CD4-positive, CD25-positive, alpha-beta regulatory T cell (primary cell): ENCODE measurements at regions not wholly inside any gene's neighbourhood (a gene's known extent, or its start where the extent isn't known, plus 50 kb on each side); places are given as distances from the start of the nearest gene placed in this dataset.

Source experiments
- ATAC-seq, 2 donors: fragments of 150-1000 bp; cut with Tn5 transposase; one replicate each; pipeline ENCODE4 v1.10.0; 2021; ENCODE audit warnings: low read depth in 2 of 2, moderate number of reproducible peaks in 2 of 2, moderate library complexity in 1 of 2
- DNase-seq, 3 donors: peaks; one replicate each; pipeline versions ENCODE4 v3.0.0 to v3.0.0-alpha.2; 2012 to 2022; ENCODE audit warnings: mixed read lengths in 1 of 3
- H3K27ac ChIP-seq: one replicate; pipeline ENCODE4 v1.7.0; 2013; ENCODE audit warnings: mild to moderate bottlenecking, low read length; ENCODE audit not compliant: insufficient read depth, poor library complexity, severe bottlenecking
- H3K27me3 ChIP-seq: one replicate; pipeline ENCODE4 v1.7.0; 2013; ENCODE audit warnings: low read length; ENCODE audit not compliant: control insufficient read depth, insufficient read depth
- H3K36me3 ChIP-seq: one replicate; pipeline ENCODE4 v1.7.0; 2013; ENCODE audit warnings: mild to moderate bottlenecking, low read length, moderate library complexity; ENCODE audit not compliant: control insufficient read depth, insufficient read depth
- H3K4me1 ChIP-seq: 2 replicates; pipeline ENCODE4 v1.7.0; 2013; ENCODE audit warnings: mild to moderate bottlenecking, low read length; ENCODE audit not compliant: insufficient read depth, control insufficient read depth, poor library complexity, severe bottlenecking
- H3K4me3 ChIP-seq: one replicate; pipeline ENCODE4 v1.7.0; 2013; ENCODE audit warnings: low read depth, mild to moderate bottlenecking, low read length, moderate library complexity
- H3K9me3 ChIP-seq, 2 experiments: 1 replicate in 1 of 2; 2 replicates in 1 of 2; pipeline ENCODE4 v1.7.0; 2013; ENCODE audit warnings: low read length in 2 of 2, mild to moderate bottlenecking in 1 of 2, moderate library complexity in 1 of 2; ENCODE audit not compliant: control insufficient read depth in 2 of 2
- H3K27ac Mint-ChIP-seq, 3 donors: one replicate each; pipeline ENCODE4 v1.8.0; 2020 to 2022; ENCODE audit warnings: mild to moderate bottlenecking in 3 of 3, mixed read lengths in 3 of 3, moderate library complexity in 2 of 3
- H3K27me3 Mint-ChIP-seq: one replicate; pipeline ENCODE4 v1.8.0; 2022; ENCODE audit warnings: mild to moderate bottlenecking, mixed read lengths
- H3K36me3 Mint-ChIP-seq: one replicate; pipeline ENCODE4 v1.8.0; 2020; ENCODE audit warnings: mixed read lengths
- H3K4me1 Mint-ChIP-seq, 4 donors: one replicate each; pipeline ENCODE4 v1.8.0; 2020 to 2022; ENCODE audit warnings: mixed read lengths in 4 of 4, mild to moderate bottlenecking in 1 of 4
- H3K4me3 Mint-ChIP-seq, 4 donors: one replicate each; pipeline ENCODE4 v1.8.0; 2020 to 2022; ENCODE audit warnings: mild to moderate bottlenecking in 4 of 4, mixed read lengths in 4 of 4, moderate library complexity in 3 of 4
- H3K9me3 Mint-ChIP-seq, 7 donors: one replicate each; pipeline ENCODE4 v1.8.0; 2020 to 2022; ENCODE audit warnings: mixed read lengths in 7 of 7, mild to moderate bottlenecking in 3 of 7, moderate library complexity in 2 of 7

DNA sequence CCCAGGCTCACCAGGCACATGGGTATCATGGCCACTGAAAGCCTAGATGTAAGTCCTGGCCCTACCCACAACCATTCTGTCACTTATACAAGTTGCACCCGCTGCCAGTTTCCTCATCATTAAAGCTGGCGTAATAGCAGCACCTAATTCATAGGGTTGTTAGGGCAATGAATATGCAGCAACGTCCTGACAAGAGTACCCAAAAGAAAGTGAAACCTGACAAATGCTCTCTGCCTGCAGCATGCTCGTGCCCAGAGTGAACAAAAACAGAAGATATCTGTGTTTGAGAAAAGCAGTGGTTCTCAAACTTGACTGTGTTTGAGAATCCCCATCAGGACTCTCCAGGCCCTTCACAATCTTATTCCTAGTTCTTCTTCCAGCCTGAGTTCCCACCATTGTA lies 632.4 kb downstream of the SEMA5A start:
- Histone ChIP-seq H3K4me3 (no peak overlapping the region), H3K27me3 (no peaks in the 10 kb centered on the region), H3K36me3 (no peaks in the 10 kb centered on the region), H3K27ac (no peak overlapping the region), H3K9me3 (no peaks in the 10 kb centered on the region), H3K4me1 (no peaks in the 10 kb centered on the region)
- H3K36me3 Mint-ChIP-seq, result no peaks in the 10 kb centered on the region
- H3K27me3 Mint-ChIP-seq, result no peaks in the 10 kb centered on the region
- H3K27ac Mint-ChIP-seq, result no peak overlapping the region
- ATAC-seq, result no peak
- H3K9me3 Mint-ChIP-seq, result peaks cover 0 to 10% (median 8%) of the 10 kb centered on the region in 7 donors
- H3K4me3 Mint-ChIP-seq, result no peak overlapping the region
- DNase-seq, result no peak
- no peaks in the 10 kb centered on the region for H3K4me1 Mint-ChIP-seq

DNA sequence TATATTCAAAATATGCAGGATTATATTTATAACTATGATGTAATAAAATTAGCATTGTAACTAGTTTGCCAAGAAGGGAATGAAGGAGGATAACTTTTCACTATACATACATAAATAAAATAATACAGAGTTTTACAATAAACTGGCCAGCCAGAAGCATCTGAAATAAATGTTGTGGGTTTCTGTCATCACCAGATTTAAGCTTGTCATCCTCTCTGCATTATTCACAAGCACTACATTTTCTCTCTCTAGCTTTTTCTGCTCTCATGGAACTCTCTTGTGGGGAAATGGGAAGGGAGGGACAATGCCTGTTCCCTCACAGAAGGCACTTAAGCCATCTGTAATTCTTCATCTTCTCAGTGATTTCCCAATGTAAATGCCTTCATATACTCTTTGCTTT lies 626.8 kb downstream of the SEMA5A start:
- Mint-ChIP-seq H3K4me3 (no peak overlapping the region), H3K4me1 (no peaks in the 10 kb centered on the region), H3K9me3 (peaks cover under 1 to 20% (median 5%) of the 10 kb centered on the region in 7 donors), H3K27ac (no peak overlapping the region), H3K36me3 (no peaks in the 10 kb centered on the region), H3K27me3 (no peaks in the 10 kb centered on the region)
- no peaks in the 10 kb centered on the region for H3K27me3 ChIP-seq
- no peak overlapping the region for H3K4me3 ChIP-seq
- DNase-seq (no peak), ATAC-seq (no peak)
- no peaks in the 10 kb centered on the region for H3K36me3 ChIP-seq
- H3K27ac ChIP-seq, result no peak overlapping the region
- no peaks in the 10 kb centered on the region for H3K9me3 ChIP-seq
- no peaks in the 10 kb centered on the region for H3K4me1 ChIP-seq

DNA sequence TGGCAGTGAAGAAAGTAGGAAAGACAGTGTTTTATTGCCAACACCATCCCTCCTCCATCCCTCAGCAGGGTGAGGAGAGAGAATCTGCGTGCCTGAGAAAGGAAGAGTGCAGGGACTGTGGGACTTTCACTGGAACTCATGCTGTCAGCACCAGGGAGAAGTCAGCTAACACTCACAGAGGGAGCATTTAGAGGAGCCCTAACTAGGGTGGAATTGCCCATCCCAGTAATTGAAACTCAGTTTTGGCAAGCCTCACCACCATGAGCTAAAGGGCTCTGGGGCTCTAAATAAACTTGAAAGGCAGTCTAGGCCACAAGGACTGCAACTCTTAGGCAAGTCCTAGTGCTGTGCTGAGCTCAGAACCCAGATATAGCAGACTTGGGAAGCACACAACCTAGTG lies 622.3 kb downstream of the SEMA5A start:
- Histone ChIP-seq H3K4me3 (no peak overlapping the region), H3K27ac (no peak overlapping the region), H3K27me3 (no peaks in the 10 kb centered on the region), H3K36me3 (no peaks in the 10 kb centered on the region), H3K4me1 (no peaks in the 10 kb centered on the region), H3K9me3 (no peaks in the 10 kb centered on the region)
- H3K27ac Mint-ChIP-seq, result peak overlapping the region in 1 of 3 donors; percentile 27
- peaks cover 1 to 28% (median 6%) of the 10 kb centered on the region in 7 donors for H3K9me3 Mint-ChIP-seq
- no peak overlapping the region for H3K4me3 Mint-ChIP-seq
- DNase-seq (no peak), ATAC-seq (no peak)
- H3K27me3 Mint-ChIP-seq, result no peaks in the 10 kb centered on the region
- H3K4me1 Mint-ChIP-seq, result peaks cover 0 to 2% (median 0%) of the 10 kb centered on the region in 4 donors
- no peaks in the 10 kb centered on the region for H3K36me3 Mint-ChIP-seq

DNA sequence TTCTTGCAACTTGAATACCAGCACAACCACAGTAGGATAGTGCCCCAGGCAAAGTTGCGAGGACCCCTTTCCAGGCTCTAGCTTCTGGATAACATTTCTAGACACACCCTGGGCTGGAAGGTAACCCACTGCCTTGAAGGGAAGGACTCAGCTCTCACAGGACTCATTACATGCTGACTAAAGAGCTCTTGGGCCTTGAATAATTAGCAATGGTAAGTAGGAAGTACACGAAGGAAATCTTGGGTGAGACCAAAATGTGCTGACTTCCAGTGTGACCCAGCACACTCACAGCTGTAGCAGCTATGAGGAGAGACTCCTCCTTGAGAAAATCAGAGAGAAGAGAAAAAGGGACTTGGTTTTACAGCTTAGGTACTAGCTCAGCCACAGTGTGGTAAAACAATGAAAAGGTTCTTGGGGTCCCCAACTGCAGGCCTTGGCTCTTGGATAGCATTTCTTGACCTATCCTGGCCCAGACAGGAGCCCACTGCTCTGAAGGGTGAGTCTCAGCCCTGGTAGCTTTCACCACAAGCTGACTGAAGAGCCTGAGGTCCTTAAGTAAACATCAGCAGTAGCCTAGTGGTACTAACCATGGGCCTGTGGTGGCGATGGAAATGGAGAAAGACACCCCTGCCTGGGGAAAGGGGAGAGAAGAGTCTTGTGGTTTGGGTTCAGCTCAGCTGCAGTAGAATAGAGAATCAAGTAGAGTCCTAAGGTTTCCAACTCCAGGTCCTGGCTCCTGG lies 621.7 kb downstream of the SEMA5A start:
- DNase-seq (no peak), ATAC-seq (no peak)
- H3K36me3 Mint-ChIP-seq, result no peaks in the 10 kb centered on the region
- H3K27me3 Mint-ChIP-seq, result no peaks in the 10 kb centered on the region
- H3K4me3 Mint-ChIP-seq, result no peak overlapping the region
- peaks cover 4 to 33% (median 6%) of the 10 kb centered on the region in 7 donors for H3K9me3 Mint-ChIP-seq
- Histone ChIP-seq H3K9me3 (no peaks in the 10 kb centered on the region), H3K4me3 (no peak overlapping the region), H3K4me1 (no peaks in the 10 kb centered on the region), H3K36me3 (no peaks in the 10 kb centered on the region), H3K27me3 (no peaks in the 10 kb centered on the region), H3K27ac (no peak overlapping the region)
- peaks cover 0 to 2% (median 0%) of the 10 kb centered on the region in 4 donors for H3K4me1 Mint-ChIP-seq
- no peak overlapping the region for H3K27ac Mint-ChIP-seq

DNA sequence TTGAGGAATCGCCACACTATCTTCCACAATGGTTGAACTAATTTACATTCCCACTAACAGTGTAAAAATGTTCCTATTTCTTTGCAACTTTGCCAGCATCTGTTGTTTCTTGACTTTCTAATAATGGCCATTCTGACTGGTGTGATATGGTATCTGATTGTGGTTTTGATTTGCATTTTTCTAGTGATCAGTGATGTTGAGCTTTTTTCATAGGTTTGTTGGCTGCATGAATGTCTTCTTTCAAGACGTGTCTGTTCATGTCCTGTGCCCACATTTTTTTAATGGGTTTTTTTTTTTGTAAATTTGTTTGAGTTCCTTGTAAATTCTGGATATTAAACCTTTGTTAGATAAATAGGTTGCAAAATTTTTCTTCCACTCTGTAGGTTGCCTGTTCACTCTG lies 615.9 kb downstream of the SEMA5A start:
- Histone ChIP-seq H3K4me3 (no peak overlapping the region), H3K4me1 (no peaks in the 10 kb centered on the region), H3K27me3 (no peaks in the 10 kb centered on the region), H3K27ac (no peak overlapping the region), H3K36me3 (no peaks in the 10 kb centered on the region), H3K9me3 (peaks cover 0 to 3% of the 10 kb centered on the region in 2 experiments)
- no peak overlapping the region for H3K27ac Mint-ChIP-seq
- H3K36me3 Mint-ChIP-seq, result no peaks in the 10 kb centered on the region
- peaks cover 6 to 28% (median 9%) of the 10 kb centered on the region in 7 donors for H3K9me3 Mint-ChIP-seq
- peaks cover 0 to 2% (median 0%) of the 10 kb centered on the region in 4 donors for H3K4me1 Mint-ChIP-seq
- DNase-seq (no peak), ATAC-seq (no peak)
- H3K4me3 Mint-ChIP-seq, result no peak overlapping the region
- H3K27me3 Mint-ChIP-seq, result no peaks in the 10 kb centered on the region

DNA sequence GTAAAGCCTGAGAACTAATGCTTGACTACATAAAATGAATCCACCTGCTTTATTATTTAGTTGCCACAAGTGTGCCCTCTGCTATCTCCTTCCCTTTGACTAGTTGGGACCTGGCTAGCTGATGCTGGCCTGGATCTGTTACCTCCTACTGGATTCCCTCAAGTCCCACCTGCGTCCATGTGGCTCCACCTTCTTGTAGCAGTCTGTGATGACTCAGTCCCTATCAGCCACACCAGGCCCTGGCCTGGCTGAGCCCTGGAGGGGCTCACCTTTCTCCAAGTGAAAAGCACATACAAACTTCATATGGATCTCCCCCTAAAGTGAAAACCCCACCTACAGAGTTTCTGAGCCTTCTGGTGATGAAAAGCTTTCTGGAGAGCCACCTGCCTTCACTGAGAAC lies 611.4 kb downstream of the SEMA5A start:
- Mint-ChIP-seq H3K27me3 (no peaks in the 10 kb centered on the region), H3K4me1 (no peaks in the 10 kb centered on the region), H3K9me3 (peaks cover 4 to 31% (median 13%) of the 10 kb centered on the region in 7 donors), H3K27ac (no peak overlapping the region), H3K36me3 (no peaks in the 10 kb centered on the region), H3K4me3 (no peak overlapping the region)
- Histone ChIP-seq H3K36me3 (no peaks in the 10 kb centered on the region), H3K4me1 (no peaks in the 10 kb centered on the region), H3K4me3 (no peak overlapping the region), H3K27ac (no peak overlapping the region), H3K9me3 (peaks cover 0 to 10% of the 10 kb centered on the region in 2 experiments), H3K27me3 (no peaks in the 10 kb centered on the region)
- ATAC-seq (no peak), DNase-seq (no peak)

DNA sequence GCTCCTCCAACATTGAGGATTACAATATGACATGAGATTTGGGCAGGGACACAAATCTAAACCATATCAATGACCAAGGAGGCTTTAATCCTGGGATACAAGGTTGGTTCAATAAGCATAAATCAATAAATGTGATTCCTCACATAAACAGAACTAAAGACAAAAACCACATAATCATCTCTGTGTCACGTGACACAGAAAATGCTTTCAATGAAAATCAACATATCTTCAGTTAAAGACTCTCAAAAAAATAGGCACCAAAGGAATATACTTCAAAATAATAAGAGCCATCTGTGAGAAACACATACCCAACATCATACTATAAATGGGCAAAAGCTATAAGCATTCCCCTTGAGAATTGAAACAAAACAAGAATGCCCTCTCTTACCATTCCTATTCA lies 604.9 kb downstream of the SEMA5A start:
- H3K4me3 ChIP-seq, result no peak overlapping the region
- peaks cover 0 to 7% of the 10 kb centered on the region in 2 experiments for H3K9me3 ChIP-seq
- no peak overlapping the region for H3K27ac ChIP-seq
- Mint-ChIP-seq H3K9me3 (peaks cover 0 to 21% (median 9%) of the 10 kb centered on the region in 7 donors), H3K36me3 (no peaks in the 10 kb centered on the region), H3K4me1 (no peaks in the 10 kb centered on the region), H3K27me3 (no peaks in the 10 kb centered on the region), H3K27ac (no peak overlapping the region), H3K4me3 (no peak overlapping the region)
- H3K27me3 ChIP-seq, result no peaks in the 10 kb centered on the region
- H3K4me1 ChIP-seq, result no peaks in the 10 kb centered on the region
- no peak for DNase-seq
- no peaks in the 10 kb centered on the region for H3K36me3 ChIP-seq
- no peak for ATAC-seq

DNA sequence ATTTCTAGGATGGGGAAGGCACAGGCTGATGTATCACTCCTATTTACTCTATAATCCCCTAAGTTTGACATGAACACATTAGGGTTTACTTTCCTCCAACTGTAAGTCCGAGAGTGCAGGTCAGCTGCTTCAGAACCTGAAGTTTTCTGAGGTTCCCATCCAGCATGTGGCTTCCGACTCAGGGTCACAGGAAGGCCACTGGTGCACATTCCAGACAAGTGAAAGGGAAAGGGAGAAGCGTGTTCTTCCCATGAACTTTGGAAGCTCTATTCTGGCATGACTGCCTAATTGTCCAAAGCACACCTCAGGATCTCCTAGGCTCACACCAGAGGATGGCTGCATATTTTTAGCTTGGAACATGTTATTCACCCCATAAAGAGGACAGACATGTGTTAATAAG lies 602.6 kb downstream of the SEMA5A start:
- no peaks in the 10 kb centered on the region for H3K36me3 Mint-ChIP-seq

More for the DNA sequence above, 602.6 kb downstream of the SEMA5A start:
- no peaks in the 10 kb centered on the region for H3K27me3 ChIP-seq
- H3K4me3 ChIP-seq, result no peak overlapping the region
- Mint-ChIP-seq H3K9me3 (peaks cover 0 to 18% (median 9%) of the 10 kb centered on the region in 7 donors), H3K27me3 (no peaks in the 10 kb centered on the region), H3K4me1 (no peaks in the 10 kb centered on the region), H3K4me3 (no peak overlapping the region), H3K27ac (no peak overlapping the region)
- no peaks in the 10 kb centered on the region for H3K4me1 ChIP-seq
- H3K27ac ChIP-seq, result no peak overlapping the region
- no peak for ATAC-seq
- no peaks in the 10 kb centered on the region for H3K36me3 ChIP-seq
- no peak for DNase-seq
- peaks cover 0 to 4% of the 10 kb centered on the region in 2 experiments for H3K9me3 ChIP-seq
